Body of pancreas (tissue), 4 donors: ENCODE measurements at regions not wholly inside any gene's neighbourhood (a gene's known extent, or its start where the extent isn't known, plus 50 kb on each side); places are given as distances from the start of the nearest gene placed in this dataset.

Experiments
- POLR2A ChIP-seq, 3 donors: fragments of 450-650 bp; IDR thresholded peaks; one replicate each; pipeline ENCODE4 v1.6.1; 2016; ENCODE audit warnings: antibody characterized with exemption in 3 of 3, mild to moderate bottlenecking in 2 of 3
- TF ChIP-seq, protein P1 (sequence below), 7 experiments: fragments of 450-650 bp in 4 of 7; fragments of 200-600 bp in 3 of 7; sonication (generic) in 3 of 7; IDR thresholded peaks; one replicate each; pipeline ENCODE4 v1.5.1; 2016 to 2019; ENCODE audit warnings: antibody characterized with exemption in 7 of 7

DNA sequence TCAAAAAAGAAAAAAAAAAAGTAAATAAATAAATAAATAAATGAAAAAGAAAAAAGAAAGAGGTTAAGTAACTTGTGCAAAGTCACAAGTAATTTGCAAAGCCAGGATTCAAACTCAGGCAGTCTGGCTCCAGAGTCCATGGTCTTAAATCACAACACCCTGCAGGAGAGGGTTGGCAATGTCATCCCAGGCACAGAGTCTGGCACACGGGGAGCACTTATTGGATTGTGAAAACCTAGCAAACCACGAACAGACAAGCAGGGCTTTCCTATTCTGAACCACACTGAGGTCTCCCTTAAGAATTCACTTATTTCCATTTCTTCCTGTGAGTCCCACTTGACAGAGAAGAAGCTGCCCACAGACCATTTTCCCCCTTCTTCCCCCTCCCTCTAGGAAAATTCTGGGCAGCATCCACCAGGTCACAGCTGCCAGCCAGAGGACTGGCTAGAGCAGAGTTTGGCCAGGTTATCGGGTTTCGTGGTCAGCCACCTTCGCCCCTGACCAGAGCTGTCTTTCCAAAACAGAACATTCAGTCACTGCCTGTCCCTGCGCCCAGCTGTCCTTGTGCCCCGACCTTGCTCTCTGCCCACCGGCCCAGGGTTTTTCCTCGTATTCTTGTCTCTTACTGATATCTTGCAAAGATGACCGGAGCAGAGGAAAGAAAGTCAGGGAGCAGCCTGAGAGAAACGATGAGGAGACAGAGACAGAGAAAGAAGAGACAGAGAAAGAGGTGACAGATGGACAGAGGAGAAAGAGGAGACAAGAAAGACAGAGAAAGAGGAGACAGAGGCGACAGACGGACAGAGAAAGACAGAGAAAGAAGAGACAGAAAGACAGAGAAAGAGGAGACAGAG is 106.4 kb upstream of the PTPN1 start:
- TF ChIP-seq, protein P1, sequence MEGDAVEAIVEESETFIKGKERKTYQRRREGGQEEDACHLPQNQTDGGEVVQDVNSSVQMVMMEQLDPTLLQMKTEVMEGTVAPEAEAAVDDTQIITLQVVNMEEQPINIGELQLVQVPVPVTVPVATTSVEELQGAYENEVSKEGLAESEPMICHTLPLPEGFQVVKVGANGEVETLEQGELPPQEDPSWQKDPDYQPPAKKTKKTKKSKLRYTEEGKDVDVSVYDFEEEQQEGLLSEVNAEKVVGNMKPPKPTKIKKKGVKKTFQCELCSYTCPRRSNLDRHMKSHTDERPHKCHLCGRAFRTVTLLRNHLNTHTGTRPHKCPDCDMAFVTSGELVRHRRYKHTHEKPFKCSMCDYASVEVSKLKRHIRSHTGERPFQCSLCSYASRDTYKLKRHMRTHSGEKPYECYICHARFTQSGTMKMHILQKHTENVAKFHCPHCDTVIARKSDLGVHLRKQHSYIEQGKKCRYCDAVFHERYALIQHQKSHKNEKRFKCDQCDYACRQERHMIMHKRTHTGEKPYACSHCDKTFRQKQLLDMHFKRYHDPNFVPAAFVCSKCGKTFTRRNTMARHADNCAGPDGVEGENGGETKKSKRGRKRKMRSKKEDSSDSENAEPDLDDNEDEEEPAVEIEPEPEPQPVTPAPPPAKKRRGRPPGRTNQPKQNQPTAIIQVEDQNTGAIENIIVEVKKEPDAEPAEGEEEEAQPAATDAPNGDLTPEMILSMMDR (IDR thresholded peaks at IDR 0.05), result no peak
- no peak for TF ChIP-seq POLR2A (IDR thresholded peaks at IDR 0.05)
